Activated B cell treated with CpG ODN at 0.5 μM for 24 hours (primary cell): ENCODE measurements at regions not wholly inside any gene's neighbourhood (a gene's known extent, or its start where the extent isn't known, plus 50 kb on each side); places are given as distances from the start of the nearest gene placed in this dataset.

Experiments
- ATAC-seq: fragments of 200-7000 bp; cut with Tn5 transposase; one replicate; pipeline ENCODE4 v1.10.0; 2021; ENCODE audit warnings: low read depth, mild to moderate bottlenecking, moderate library complexity
- CTCF ChIA-PET: fragments of 350-600 bp; sonication (Branson Sonifier 250); formaldehyde crosslinking; loops from one replicate; lab custom pipeline; 2021; ENCODE audit warnings: antibody characterized with exemption; lab: Charles Lee
- POLR2A ChIA-PET: fragments of 350-600 bp; sonication (Branson Sonifier 250); formaldehyde crosslinking; loops from one replicate; lab custom pipeline; 2021; ENCODE audit warnings: antibody characterized with exemption; lab: Charles Lee
- DNase-seq: peaks from one replicate; pipeline ENCODE4 v3.0.0; 2022
- H3K27ac Mint-ChIP-seq: one replicate; pipeline ENCODE4 v1.8.0; 2020; ENCODE audit warnings: mixed read lengths
- H3K27me3 Mint-ChIP-seq: one replicate; pipeline ENCODE4 v1.8.0; 2021; ENCODE audit warnings: mixed read lengths
- H3K36me3 Mint-ChIP-seq: one replicate; pipeline ENCODE4 v1.8.0; 2021; ENCODE audit warnings: low read depth, mixed read lengths
- H3K4me1 Mint-ChIP-seq: one replicate; pipeline ENCODE4 v1.8.0; 2021; ENCODE audit warnings: mixed read lengths
- H3K4me3 Mint-ChIP-seq: one replicate; pipeline ENCODE4 v1.8.0; 2020; ENCODE audit warnings: mild to moderate bottlenecking, mixed read lengths
- H3K9me3 Mint-ChIP-seq: one replicate; pipeline ENCODE4 v1.8.0; 2020; ENCODE audit warnings: mixed read lengths
- CTCF ChIP-seq: fragments of 200-600 bp; IDR thresholded peaks from one replicate; pipeline ENCODE4 v1.8.0; 2022; ENCODE audit warnings: antibody characterized with exemption, mild to moderate bottlenecking
- intact Hi-C: fragments of 100-400 bp; cut with micrococcal nuclease; formaldehyde crosslinking; loops from one replicate; pipeline ENCODE4 v1.15.1; 2024

GRCh38 chr4:26150948-26151347 lies 169.9 kb upstream of the RBPJ start:
- no peak for TF ChIP-seq CTCF
- Mint-ChIP-seq H3K4me3 (no peak overlapping the region), H3K9me3 (no peaks in the 10 kb centered on the region), H3K27ac (no peak overlapping the region), H3K27me3 (no peaks in the 10 kb centered on the region), H3K36me3 (no peaks in the 10 kb centered on the region), H3K4me1 (no peaks in the 10 kb centered on the region)
- POLR2A ChIA-PET = no interaction called here
- ATAC-seq = no peak
- CTCF ChIA-PET = no interaction called here
- intact Hi-C loops = no loop called here
- DNase-seq = no peak

- DNase-seq (no peak), ATAC-seq (no peak)
- TF ChIP-seq CTCF = no peak
- ChIA-PET CTCF (no interaction called here), POLR2A (no interaction called here)
- Mint-ChIP-seq H3K27me3 (no peaks in the 10 kb centered on the region), H3K36me3 (no peaks in the 10 kb centered on the region), H3K9me3 (no peaks in the 10 kb centered on the region), H3K4me1 (no peaks in the 10 kb centered on the region), H3K4me3 (no peak overlapping the region), H3K27ac (no peak overlapping the region)
- intact Hi-C loops = no loop called here
These were observed 169.2 kb upstream of the RBPJ start for GRCh38 chr4:26151615-26152014.

GRCh38 chr4:26152056-26152455 lies 168.8 kb upstream of the RBPJ start:
- no peak for TF ChIP-seq CTCF
- Mint-ChIP-seq H3K4me3 (no peak overlapping the region), H3K27ac (no peak overlapping the region), H3K9me3 (no peaks in the 10 kb centered on the region), H3K36me3 (no peaks in the 10 kb centered on the region), H3K27me3 (no peaks in the 10 kb centered on the region), H3K4me1 (no peaks in the 10 kb centered on the region)
- ChIA-PET POLR2A (no interaction called here), CTCF (interaction anchor here (0.8 kb wide), 1 partner anchor 9 kb away, joined by 4 read pairs; no protein-coding TSS in a partner anchor)
- intact Hi-C loops = no loop called here
- ATAC-seq (no peak), DNase-seq (no peak)

- ChIA-PET POLR2A (no interaction called here), CTCF (no interaction called here)
- no peak overlapping the region for H3K27ac Mint-ChIP-seq
- ATAC-seq = no peak
- H3K4me3 Mint-ChIP-seq = no peak overlapping the region
- no peaks in the 10 kb centered on the region for H3K27me3 Mint-ChIP-seq
- no peak for TF ChIP-seq CTCF
- intact Hi-C loops = no loop called here
- H3K36me3 Mint-ChIP-seq = no peaks in the 10 kb centered on the region
- no peaks in the 10 kb centered on the region for H3K9me3 Mint-ChIP-seq
- no peaks in the 10 kb centered on the region for H3K4me1 Mint-ChIP-seq
- no peak for DNase-seq
These were observed 163.3 kb upstream of the RBPJ start for GRCh38 chr4:26157541-26157940.

DNA sequence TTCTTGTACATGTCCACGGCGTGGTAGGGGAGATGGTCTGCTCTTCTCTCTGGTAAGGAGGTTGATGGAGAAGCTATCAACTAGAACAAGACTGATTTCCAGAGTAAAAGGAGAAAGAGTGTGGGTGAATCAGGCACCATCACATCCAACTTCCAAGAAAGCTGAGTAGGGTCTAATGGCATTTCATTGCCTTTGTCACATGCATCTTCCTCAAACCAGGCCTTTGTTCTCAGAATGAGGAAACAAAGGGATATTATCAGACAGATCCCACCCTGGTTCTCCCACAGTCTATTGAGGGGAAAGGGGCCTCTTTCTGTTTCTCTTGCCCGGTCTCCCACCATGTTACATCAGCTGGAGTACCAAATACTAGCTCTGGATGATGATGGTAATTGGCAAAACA lies 160.2 kb upstream of the RBPJ start:
- no peak for TF ChIP-seq CTCF
- H3K36me3 Mint-ChIP-seq = no peaks in the 10 kb centered on the region
- H3K27me3 Mint-ChIP-seq = no peaks in the 10 kb centered on the region
- no peaks in the 10 kb centered on the region for H3K9me3 Mint-ChIP-seq
- intact Hi-C loops = loop anchor here (5.0 kb wide), 2 partner anchors 78 to 318 kb away; no protein-coding TSS in a partner anchor
- no peak overlapping the region for H3K27ac Mint-ChIP-seq
- no peak for ATAC-seq
- no peak for DNase-seq
- H3K4me3 Mint-ChIP-seq = no peak overlapping the region
- POLR2A ChIA-PET = no interaction called here
- H3K4me1 Mint-ChIP-seq = no peaks in the 10 kb centered on the region
- CTCF ChIA-PET = interaction anchor here (1.3 to 1.5 kb wide), 3 partner anchors 8 to 170 kb away, joined by 3 to 6 read pairs (median 4); no protein-coding TSS in a partner anchor
